HG03439 (cell line): ENCODE measurements at regions not wholly inside any gene's neighbourhood (a gene's known extent, or its start where the extent isn't known, plus 50 kb on each side); places are given as distances from the start of the nearest gene placed in this dataset.

Source experiments
- ATAC-seq: cut with Tn5 transposase; IDR thresholded peaks from one replicate; pipeline ENCODE4 v1.9.1; 2021; ENCODE audit warnings: mild to moderate bottlenecking, moderate library complexity; ENCODE audit not compliant: unreplicated experiment

GRCh38 chr1:76759950-76760349 lies 107.3 kb upstream of the ST6GALNAC5 start:
- ATAC-seq, result no peak

DNA sequence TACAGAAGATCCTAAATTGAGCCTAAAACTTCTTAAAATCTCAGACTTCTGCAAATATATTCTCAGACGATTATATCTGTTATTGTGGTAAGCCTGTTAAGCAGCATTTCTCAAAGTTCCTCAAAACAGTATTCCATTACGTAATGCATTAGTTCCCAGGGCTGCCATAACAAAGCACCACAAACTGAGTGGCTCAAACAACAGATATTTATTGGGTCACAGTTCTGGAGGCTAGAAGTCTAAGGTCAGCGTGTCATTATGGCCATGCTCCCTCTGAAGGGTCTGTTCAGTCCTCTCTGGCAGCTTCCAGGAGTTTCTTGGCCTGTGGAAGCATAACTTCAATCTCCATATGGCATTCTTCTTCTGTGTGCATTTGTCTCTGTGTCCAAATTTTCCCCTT lies 103.5 kb upstream of the ST6GALNAC5 start:
- no peak for ATAC-seq

DNA sequence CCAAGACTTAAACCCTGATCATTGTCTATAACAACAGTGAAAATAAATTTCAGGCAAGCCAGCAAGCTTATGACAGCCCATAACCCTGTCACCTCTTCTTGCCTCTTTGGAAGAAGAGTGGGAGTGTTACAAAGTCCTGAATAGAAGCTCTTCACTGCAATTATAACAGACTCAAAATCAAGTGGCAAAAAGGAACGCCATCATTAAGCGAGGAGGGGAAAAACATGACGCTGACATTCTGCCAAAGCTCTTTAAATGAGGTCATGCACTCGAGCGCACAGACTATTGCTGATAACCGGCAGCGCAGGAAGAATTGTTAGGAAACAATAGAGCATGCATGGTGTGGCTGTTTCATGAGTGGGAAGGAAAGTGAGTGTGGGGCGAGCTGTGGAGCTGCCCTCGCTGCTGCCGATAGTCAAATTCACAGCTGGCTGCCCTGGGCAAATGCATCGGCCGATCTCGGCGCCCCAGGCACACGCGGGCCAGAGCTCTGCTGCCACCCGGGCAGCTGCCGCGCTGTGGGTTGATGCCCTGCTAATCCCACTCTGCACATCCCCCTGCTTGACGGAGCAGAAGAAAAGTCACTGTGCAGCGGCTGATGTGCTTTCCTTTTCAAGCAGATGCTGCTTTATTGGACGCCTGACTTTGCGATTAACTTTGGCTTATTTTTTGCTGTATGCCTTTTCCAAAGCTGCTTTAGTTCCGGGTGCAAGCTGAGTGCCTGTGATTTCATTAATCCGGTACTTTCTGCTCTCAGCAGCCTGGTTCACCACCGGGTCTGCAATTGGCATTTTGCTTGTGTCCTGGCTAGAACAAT lies 102.4 kb upstream of the ST6GALNAC5 start:
- no peak for ATAC-seq

DNA sequence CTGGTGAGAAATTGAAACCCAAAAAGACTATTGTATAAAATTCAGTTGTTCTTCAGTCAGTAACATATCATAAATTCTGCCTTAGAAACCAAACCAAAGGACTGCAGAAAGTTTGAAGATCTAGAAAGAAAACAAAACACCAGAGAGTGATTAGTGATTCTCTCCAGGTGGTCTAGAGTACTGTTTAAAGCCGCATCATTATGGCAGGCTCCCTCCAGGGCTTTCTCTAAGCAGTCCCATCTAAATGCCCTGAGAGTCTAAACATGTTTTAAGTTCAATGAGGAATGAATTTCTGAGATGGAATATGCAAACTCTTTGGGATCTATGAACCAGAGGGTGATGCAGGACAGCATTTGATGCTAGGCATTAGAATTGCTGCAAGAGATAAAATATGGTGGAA lies 100.9 kb upstream of the ST6GALNAC5 start:
- no peak for ATAC-seq

GRCh38 chr1:76769911-76770310 lies 97.4 kb upstream of the ST6GALNAC5 start:
- ATAC-seq, result no peak

DNA sequence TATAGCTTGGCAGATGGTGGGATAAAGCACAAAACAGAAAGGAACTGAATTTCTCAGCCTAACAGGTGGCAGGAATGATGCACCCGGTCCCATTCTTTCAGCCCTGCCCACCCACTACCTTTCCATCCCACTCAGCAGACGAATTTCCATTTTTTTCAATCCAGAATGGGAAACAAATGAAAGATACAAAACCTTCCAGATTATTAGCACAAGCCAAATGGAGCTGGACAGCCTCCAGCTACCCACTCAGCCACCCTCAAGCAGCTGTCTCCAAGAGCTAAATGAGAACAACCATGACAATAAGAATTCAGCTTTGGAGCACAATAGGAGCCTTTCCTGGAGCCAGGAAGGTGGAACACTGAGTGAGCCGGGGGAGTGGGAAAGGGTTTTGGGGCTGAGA lies 96.3 kb upstream of the ST6GALNAC5 start:
- ATAC-seq, result no peak

GRCh38 chr1:76781447-76781846 lies 85.8 kb upstream of the ST6GALNAC5 start:
- ATAC-seq, result no peak

GRCh38 chr1:76782809-76783208 lies 84.5 kb upstream of the ST6GALNAC5 start:
- ATAC-seq, result no peak

DNA sequence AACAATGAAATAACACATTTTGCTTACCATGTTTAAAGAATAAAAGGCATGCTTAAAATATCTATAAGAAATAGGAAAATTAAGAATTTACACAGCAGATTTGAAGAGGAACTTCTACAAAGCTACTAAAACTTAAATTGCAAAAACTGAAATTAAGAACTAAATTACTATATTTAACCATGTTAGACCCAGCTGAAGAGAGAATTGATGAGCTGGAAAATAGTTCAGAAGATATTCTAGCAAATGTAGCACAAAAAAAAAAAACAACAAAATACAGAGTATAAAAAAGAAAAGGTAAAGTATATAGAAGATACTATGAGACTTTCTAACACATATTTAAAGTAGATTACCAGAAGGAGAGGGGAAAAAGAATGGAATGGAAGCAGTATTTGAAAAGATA lies 82.8 kb upstream of the ST6GALNAC5 start:
- no peak for ATAC-seq

GRCh38 chr1:76786222-76786621 lies 81.1 kb upstream of the ST6GALNAC5 start:
- no peak for ATAC-seq

- ATAC-seq, result no peak
Observed at GRCh38 chr1:76793594-76793993, 73.7 kb upstream of the ST6GALNAC5 start.

DNA sequence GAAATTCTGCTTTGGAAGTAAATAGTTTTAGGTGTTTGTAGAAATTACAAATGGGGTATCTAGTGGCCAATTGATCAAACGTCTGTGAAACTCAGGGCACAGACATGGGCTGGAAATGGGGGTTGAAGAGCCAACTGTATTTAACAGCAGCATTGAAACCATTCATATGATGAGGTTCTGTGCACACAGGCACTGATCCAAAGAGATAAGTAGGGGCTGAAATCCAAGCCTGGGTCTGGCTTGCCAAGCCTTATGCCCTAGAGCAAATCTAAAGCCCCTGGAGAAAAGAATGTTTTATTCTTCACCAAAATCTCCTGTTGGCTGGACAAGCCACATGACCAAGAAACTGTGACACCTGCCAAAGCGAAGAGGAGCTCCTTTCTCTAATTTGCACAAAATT lies 67.6 kb upstream of the ST6GALNAC5 start:
- no peak for ATAC-seq

- no peak for ATAC-seq
Observed at GRCh38 chr1:76802094-76802493, 65.2 kb upstream of the ST6GALNAC5 start.

DNA sequence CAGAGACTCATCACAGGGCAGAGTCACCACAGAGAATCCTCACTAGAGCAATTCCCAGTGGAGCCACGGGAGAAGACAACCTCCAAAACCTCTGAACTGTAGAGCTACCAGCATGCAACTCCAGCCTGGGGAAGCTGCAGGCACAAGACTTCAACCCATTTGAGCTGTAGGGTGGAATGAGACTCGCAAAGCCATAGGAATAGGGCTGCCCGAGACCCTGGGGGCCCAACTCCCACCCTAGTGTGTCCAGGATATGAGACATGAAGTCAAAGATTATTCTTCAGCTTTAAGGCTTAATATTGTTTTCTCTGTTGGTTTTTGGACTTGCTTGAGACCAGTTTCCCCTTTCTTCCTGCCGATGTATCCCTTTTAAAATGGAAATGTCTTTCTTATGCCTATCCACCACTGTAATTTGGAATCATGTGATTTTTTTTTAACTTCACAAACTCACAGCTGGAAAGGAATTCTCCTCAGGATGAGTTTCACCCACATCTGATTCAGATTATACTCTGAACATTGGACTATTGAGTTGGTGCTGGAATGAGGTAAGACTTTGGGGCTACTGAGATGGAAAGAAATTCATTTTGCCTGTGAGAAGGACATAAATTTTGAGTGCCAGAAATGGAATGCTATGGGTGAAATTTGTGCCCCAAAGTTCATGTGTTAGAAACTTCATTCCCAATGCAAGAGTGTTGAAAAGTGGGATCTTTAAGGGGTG lies 59.6 kb upstream of the ST6GALNAC5 start:
- no peak for ATAC-seq
